ENCODE measurements at regions not wholly inside any gene's neighbourhood (a gene's known extent, or its start where the extent isn't known, plus 50 kb on each side); places are given as distances from the start of the nearest gene placed in this dataset.

GRCh38 chr4:117481742-117482141 is 396.4 kb upstream of the TRAM1L1 start:
- intact Hi-C loops (cut with micrococcal nuclease; ENCODE audit: unreplicated experiment), result no loop called here
- ChIA-PET CTCF (no interaction called here), POLR2A (no interaction called here)
- Histone ChIP-seq H3K4me1 (ENCODE audit: control insufficient read depth, insufficient read depth, low read length) (no peaks in the 10 kb centered on the region), H3K27me3 (ENCODE audit: control insufficient read depth, insufficient read depth, low read length) (no peaks in the 10 kb centered on the region), H3K9me3 (ENCODE audit: control insufficient read depth, insufficient read depth, low read depth, low read length) (no peaks in the 10 kb centered on the region), H3K27ac (ENCODE audit: low read length) (no peak overlapping the region), H3K36me3 (ENCODE audit: control insufficient read depth, insufficient read depth, low read length) (no peaks in the 10 kb centered on the region), H3K4me3 (ENCODE audit: low read depth in 2 of 2, low read length in 2 of 2) (no peak overlapping the region)
- DNase-seq (ENCODE audit: low read depth, low spot score), result no peak
- in situ Hi-C loops (cut with HindIII; ENCODE audit: low pct_unique_long_range_greater_than_20kb, low sequenced_read_pairs), result no loop called here
- ATAC-seq, result no peak
- TF ChIP-seq POLR2AphosphoS5 (IDR thresholded peaks at IDR 0.05; ENCODE audit: low read depth, low read length) (no peak), TCF7L2 (IDR thresholded peaks at IDR 0.05; ENCODE audit: low read depth, low read length) (no peak), REST (IDR thresholded peaks at IDR 0.05; ENCODE audit: insufficient read depth in 1 of 2, low read depth in 2 of 2, low read length in 1 of 2) (no peak), CTCF (IDR thresholded peaks at IDR 0.05) (no peak), SIN3A (IDR thresholded peaks at IDR 0.05; ENCODE audit: borderline replicate concordance, insufficient read depth, low read depth, low read length) (no peak)
- no TSS peak for BruUV-seq (replicated peaks)

- Histone ChIP-seq H3K36me3 (ENCODE audit: control insufficient read depth, insufficient read depth, low read length) (no peaks in the 10 kb centered on the region), H3K9me3 (ENCODE audit: control insufficient read depth, insufficient read depth, low read depth, low read length) (no peaks in the 10 kb centered on the region), H3K27me3 (ENCODE audit: control insufficient read depth, insufficient read depth, low read length) (no peaks in the 10 kb centered on the region), H3K4me1 (ENCODE audit: control insufficient read depth, insufficient read depth, low read length) (no peaks in the 10 kb centered on the region), H3K4me3 (ENCODE audit: low read depth in 2 of 2, low read length in 2 of 2) (no peak overlapping the region), H3K27ac (ENCODE audit: low read length) (no peak overlapping the region)
- CTCF ChIA-PET, result no interaction called here
- intact Hi-C loops (cut with micrococcal nuclease; ENCODE audit: unreplicated experiment) (no loop called here), in situ Hi-C loops (cut with HindIII; ENCODE audit: low pct_unique_long_range_greater_than_20kb, low sequenced_read_pairs) (no loop called here)
- ATAC-seq (no peak), DNase-seq (ENCODE audit: low read depth, low spot score) (no peak)
- TF ChIP-seq POLR2AphosphoS5 (IDR thresholded peaks at IDR 0.05; ENCODE audit: low read depth, low read length), result no peak
- no peak for TF ChIP-seq REST (IDR thresholded peaks at IDR 0.05; ENCODE audit: insufficient read depth in 1 of 2, low read depth in 2 of 2, low read length in 1 of 2)
- no peak for TF ChIP-seq TCF7L2 (IDR thresholded peaks at IDR 0.05; ENCODE audit: low read depth, low read length)
- no peak for TF ChIP-seq CTCF (IDR thresholded peaks at IDR 0.05)
- no peak for TF ChIP-seq SIN3A (IDR thresholded peaks at IDR 0.05; ENCODE audit: borderline replicate concordance, insufficient read depth, low read depth, low read length)
- BruUV-seq (replicated peaks), result no TSS peak
- POLR2A ChIA-PET, result no interaction called here
Observed at GRCh38 chr4:117488692-117489091, 403.3 kb upstream of the TRAM1L1 start.
